ENCODE measurements at regions not wholly inside any gene's neighbourhood (a gene's known extent, or its start where the extent isn't known, plus 50 kb on each side); places are given as distances from the start of the nearest gene placed in this dataset.
"Not testable (repeated sequence)": the region's sequence is repeated elsewhere in the genome, so short reads cannot be mapped to it uniquely, and the experiment has no call there.

- DNase-seq (ENCODE audit: low read depth in 3 of 3), result no peak
These were observed 1084.7 kb upstream of the LRRTM1 start for GRCh38 chr2:81389203-81389602.

GRCh38 chr2:81363800-81364199 lies 1059.2 kb upstream of the LRRTM1 start:
- no peak for DNase-seq (ENCODE audit: low read depth in 3 of 3)

GRCh38 chr2:81362468-81362867 lies 1057.9 kb upstream of the LRRTM1 start:
- not testable (repeated sequence) for DNase-seq (ENCODE audit: low read depth in 3 of 3)

- no peak for DNase-seq (ENCODE audit: low read depth in 3 of 3)
These were observed 1050.9 kb upstream of the LRRTM1 start for GRCh38 chr2:81355436-81355835.

GRCh38 chr2:81334046-81334445 lies 1029.5 kb upstream of the LRRTM1 start:
- DNase-seq (ENCODE audit: low read depth in 3 of 3), result no peak

DNA sequence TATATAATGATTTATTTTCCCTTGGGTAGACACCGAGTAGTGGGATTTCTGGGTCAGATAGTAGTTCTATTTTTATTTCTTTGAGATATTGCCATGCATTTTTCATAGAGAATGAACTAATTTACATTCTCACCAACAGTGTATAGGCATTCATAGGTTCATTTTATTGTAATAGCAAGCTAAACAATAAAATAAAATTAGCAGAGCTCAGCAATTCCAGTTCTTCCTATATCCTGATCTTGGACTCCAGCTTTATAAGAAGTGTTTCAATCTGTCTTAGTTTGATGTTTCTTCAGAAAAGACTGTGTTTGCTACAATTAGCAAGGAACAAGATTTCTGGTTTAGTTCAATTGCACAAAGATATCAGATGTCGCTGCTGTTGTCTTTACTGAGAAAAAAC lies 1024.4 kb upstream of the LRRTM1 start:
- DNase-seq (ENCODE audit: low read depth in 3 of 3), result no peak

DNA sequence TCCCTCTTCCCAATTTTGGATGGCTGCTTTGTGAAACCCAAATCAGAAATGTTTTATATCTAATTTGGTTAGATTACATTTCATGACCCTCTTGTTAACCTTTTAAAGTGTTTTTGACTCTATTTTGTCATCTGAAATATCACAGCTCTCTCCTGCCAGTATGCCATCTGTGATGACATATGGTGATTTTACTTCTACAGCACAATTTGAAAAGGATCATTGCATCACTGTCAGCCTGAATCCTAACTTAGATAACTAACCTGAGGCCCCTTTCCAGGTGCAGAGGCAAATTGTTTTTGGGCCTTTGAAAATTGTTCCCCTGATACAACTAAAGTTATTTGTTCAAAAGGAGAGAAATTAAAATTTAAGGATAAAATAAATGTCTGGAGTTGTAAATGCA lies 1023.4 kb upstream of the LRRTM1 start:
- DNase-seq (ENCODE audit: low read depth in 3 of 3), result no peak

DNA sequence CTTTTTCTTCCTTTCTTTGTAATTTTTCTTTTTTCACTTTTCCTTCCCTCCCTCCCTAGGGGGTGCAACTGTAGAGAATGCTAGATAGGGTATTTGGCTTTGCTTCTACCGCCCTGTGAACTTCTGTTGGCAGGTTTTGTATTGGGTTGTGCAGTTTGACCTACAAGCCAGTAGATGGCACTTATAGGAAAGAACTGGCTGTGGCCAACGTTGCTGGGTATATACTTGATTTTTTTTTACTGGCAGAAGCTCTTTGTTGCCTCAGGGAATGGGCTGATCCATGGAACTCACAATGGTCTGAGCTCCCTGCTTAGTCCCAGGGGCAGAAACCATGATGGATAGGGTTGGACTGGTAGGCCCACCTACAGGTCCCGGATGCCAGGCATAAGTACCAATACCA lies 1019.5 kb upstream of the LRRTM1 start:
- no peak for DNase-seq (ENCODE audit: low read depth in 3 of 3)

GRCh38 chr2:81304154-81304830 lies 999.7 kb upstream of the LRRTM1 start:
- no peak for DNase-seq (ENCODE audit: low read depth in 3 of 3)

DNA sequence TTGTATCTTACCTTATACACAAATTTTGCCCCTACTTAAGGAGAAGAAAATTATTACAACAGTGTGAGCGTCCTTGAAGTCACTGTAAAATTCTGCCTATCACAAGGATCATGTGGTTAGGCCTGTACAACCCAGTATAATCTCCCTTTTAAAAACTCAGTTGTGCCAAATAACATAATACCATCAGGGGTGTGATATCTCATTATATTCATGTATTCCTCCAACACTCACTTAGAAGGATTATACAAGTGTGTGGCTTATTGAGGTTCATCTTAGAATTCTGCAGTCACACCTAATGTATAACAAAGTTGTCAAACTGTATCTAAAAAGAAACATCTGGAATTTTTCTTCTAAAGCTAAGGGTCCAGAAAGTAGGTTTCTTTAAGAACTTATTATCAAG lies 998.8 kb upstream of the LRRTM1 start:
- no peak for DNase-seq (ENCODE audit: low read depth in 3 of 3)

GRCh38 chr2:81299841-81300240 lies 995.3 kb upstream of the LRRTM1 start:
- DNase-seq (ENCODE audit: low read depth in 3 of 3), result no peak

DNA sequence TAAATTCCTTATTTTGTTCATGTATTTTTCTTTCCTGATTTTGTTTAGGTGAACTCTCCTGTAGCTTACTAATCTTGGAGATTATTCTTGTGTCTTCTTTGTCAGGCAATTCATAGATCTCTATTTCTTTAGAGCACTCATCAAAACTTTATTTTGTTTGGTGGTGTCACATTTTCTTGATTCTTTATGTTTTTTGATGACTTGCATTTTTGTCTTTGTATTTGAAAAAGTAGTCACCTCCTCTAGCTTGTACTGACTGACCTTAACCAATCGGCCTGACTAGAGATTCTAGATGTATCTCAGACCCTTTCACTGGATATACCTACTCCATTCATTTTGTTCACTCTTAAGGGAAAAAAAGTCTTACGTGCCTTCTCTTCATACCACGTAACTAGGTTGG lies 986.3 kb upstream of the LRRTM1 start:
- DNase-seq (ENCODE audit: low read depth in 3 of 3), result no peak

- no peak for DNase-seq (ENCODE audit: low read depth in 3 of 3)
These were observed 978.5 kb upstream of the LRRTM1 start for GRCh38 chr2:81283081-81283480.

DNA sequence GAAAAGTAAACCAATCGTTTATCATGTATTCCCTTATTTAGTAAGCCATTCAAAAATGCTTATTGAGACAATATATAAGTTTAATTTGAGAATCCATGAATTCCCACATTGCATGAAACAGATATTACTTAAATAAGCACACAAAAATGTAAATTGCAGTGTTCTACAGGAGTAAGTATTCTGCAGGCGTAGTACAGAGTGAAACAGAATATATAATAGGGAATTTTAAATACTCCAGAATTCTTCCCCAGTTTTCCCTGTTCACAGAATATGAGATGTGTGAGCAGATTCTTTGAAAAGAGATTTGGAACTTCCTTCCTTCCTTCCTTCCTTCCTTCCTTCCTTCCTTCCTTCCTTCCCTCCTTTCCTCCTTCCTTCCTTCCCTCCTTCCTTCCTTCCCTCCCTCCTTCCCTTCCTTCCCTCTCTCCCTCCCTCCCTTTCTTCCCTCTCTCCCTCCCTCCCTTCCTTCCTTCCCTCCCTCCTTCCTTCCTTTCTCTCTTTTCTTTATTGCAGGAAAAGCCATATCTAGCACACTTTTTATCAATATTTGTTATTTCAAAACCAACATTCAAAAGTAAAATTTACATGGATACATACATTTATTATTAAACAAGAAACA lies 977.7 kb upstream of the LRRTM1 start:
- no peak for DNase-seq (ENCODE audit: low read depth in 3 of 3)

- DNase-seq (ENCODE audit: low read depth in 3 of 3), result no peak
These were observed 972.0 kb upstream of the LRRTM1 start for GRCh38 chr2:81276595-81276994.

DNA sequence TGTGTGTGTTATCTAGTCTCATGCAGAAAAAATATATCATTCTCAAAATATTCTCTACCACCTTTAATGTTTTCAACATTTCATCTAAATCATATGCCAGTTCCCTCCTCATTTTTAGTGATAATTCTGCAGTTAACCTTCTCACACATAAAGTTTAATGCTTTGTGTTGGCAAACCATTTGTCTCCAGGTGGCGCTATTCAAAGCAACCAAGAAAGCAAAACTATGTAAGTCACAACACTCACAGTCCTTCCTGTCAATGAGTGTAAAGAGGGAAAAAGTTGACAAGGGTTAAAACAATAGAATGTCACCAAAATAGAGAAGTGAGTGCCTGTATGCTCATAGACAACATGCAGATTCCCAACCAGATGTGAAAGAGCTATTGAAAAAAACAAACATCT lies 961.6 kb upstream of the LRRTM1 start:
- DNase-seq (ENCODE audit: low read depth in 3 of 3), result no peak

DNA sequence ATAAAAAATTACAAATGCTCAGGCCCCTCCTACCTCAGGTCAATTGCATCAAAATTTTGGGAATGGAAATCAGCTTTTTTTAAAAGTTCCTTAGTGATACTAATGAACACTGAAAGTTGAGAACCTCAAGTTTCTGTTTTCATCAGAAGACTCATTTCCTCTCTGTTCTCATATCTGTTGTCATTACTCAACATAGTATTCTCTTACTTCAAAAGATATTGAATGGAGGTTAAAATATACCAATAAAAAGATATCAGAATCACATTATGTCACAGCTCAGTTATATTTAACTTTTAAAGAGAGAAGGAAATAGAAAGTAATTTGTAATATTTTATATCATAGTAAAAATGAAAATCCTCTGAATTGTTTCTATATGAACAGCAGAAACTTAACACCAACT lies 959.4 kb upstream of the LRRTM1 start:
- DNase-seq (ENCODE audit: low read depth in 3 of 3), result no peak

DNA sequence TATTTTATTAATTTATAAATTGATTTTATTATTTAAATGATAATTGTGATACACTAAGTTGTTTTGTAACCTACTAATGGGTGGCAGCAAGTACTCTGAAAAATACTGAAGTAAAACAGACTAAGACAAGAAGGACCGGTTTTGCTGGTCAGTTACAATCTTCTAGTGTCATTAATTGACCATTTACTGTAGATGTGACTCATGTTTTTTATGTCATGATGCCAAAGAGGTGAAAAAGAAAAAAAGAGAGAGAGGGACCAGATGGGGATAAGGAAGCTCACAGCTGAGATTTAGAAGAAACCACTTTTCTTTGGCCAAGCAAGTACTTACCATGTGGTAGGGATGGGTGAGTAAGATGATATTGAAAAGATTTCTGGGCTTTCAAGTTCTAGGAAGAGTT lies 955.8 kb upstream of the LRRTM1 start:
- no peak for DNase-seq (ENCODE audit: low read depth in 3 of 3)

DNA sequence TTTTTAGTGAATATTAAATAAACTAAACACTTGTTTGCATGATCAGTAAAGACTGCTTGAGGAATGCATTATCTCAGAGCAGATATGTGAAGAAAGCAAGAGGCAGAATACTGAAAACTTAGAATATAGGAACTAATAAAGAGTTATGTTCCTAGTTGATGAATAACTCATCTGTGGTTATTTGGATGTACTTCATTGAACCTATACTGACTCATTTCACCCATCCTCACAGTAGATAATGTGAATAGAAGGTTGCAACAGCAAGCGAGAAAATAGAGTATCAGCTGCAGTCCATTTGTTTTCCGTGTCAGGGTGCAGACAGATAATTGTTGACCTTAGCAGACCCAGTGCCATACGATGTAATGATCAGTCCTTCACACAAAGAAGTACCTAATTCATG lies 945.7 kb upstream of the LRRTM1 start:
- DNase-seq (ENCODE audit: low read depth in 3 of 3), result no peak

- no peak for DNase-seq (ENCODE audit: low read depth in 3 of 3)
These were observed 944.6 kb upstream of the LRRTM1 start for GRCh38 chr2:81249152-81249551.

- DNase-seq (ENCODE audit: low read depth in 3 of 3), result no peak
These were observed 943.1 kb upstream of the LRRTM1 start for GRCh38 chr2:81247648-81248047.

- no peak for DNase-seq (ENCODE audit: low read depth in 3 of 3)
These were observed 937.9 kb upstream of the LRRTM1 start for GRCh38 chr2:81242501-81242900.

GRCh38 chr2:81238462-81238861 lies 933.9 kb upstream of the LRRTM1 start:
- DNase-seq (ENCODE audit: low read depth in 3 of 3), result no peak

- no peak for DNase-seq (ENCODE audit: low read depth in 3 of 3)
These were observed 931.0 kb upstream of the LRRTM1 start for GRCh38 chr2:81235601-81236000.

Data from stimulated activated CD4-positive, alpha-beta T cell treated with anti-CD3 and anti-CD28 coated beads, TNF-alpha, amount 100 ng/mL, for 4 hours (primary cell).